PC-9 (cell line): ENCODE measurements at regions not wholly inside any gene's neighbourhood (a gene's known extent, or its start where the extent isn't known, plus 50 kb on each side); places are given as distances from the start of the nearest gene placed in this dataset.

Experiments used
- BruUV-seq: library from RNA; stranded (reverse); fragments of 400-500 nt; replicated peaks from 2 replicates; lab custom pipeline; 2021; lab: Mats Ljungman, UMichigan
- CTCF ChIA-PET: fragments of 300-600 bp; sonication (Branson Sonifier 250); formaldehyde crosslinking; loops from one replicate; lab custom pipeline; 2022; ENCODE audit warnings: antibody characterized with exemption; lab: Charles Lee
- POLR2A ChIA-PET: fragments of 300-600 bp; sonication (Branson Sonifier 250); formaldehyde crosslinking; loops from one replicate; lab custom pipeline; 2022; ENCODE audit warnings: antibody characterized with exemption; ENCODE audit not compliant: unreplicated experiment; lab: Charles Lee
- DNase-seq, 2 experiments: peaks; one replicate each; pipeline versions ENCODE4 v3.0.0 to v3.0.0-alpha.2; 2015 to 2022; ENCODE audit warnings: mixed read lengths in 1 of 2
- H2AFZ ChIP-seq: fragments of 200-600 bp; sonication (generic); 2 replicates; pipeline ENCODE4 v1.8.1; 2017; ENCODE audit warnings: antibody characterized with exemption
- H3F3A ChIP-seq: fragments of 200-600 bp; sonication (generic); 2 replicates; pipeline ENCODE4 v1.8.1; 2017; ENCODE audit warnings: antibody characterized with exemption, mild to moderate bottlenecking, low read depth; ENCODE audit not compliant: insufficient read depth
- H3K27ac ChIP-seq: fragments of 200-600 bp; sonication (generic); 2 replicates; pipeline ENCODE4 v1.6.1; 2016; ENCODE audit warnings: mixed run types
- H3K27me3 ChIP-seq: fragments of 200-600 bp; sonication (generic); 2 replicates; pipeline ENCODE4 v1.6.1; 2016; ENCODE audit warnings: low read depth, mixed run types; ENCODE audit not compliant: insufficient read depth
- H3K36me3 ChIP-seq: fragments of 200-600 bp; sonication (generic); 2 replicates; pipeline ENCODE4 v1.6.1; 2016; ENCODE audit warnings: low read depth, mixed run types
- H3K4me1 ChIP-seq: fragments of 200-600 bp; sonication (generic); replicated peaks from 2 replicates; pipeline ENCODE4 v1.6.1; 2016; ENCODE audit warnings: mixed run types; ENCODE audit not compliant: insufficient read depth
- H3K4me2 ChIP-seq: fragments of 200-600 bp; sonication (generic); 2 replicates; pipeline ENCODE4 v1.6.1; 2017; ENCODE audit warnings: mixed run types
- H3K4me3 ChIP-seq: fragments of 200-600 bp; sonication (generic); 2 replicates; pipeline ENCODE4 v1.6.1; 2016; ENCODE audit warnings: mixed run types
- H3K79me2 ChIP-seq: fragments of 200-600 bp; sonication (generic); 2 replicates; pipeline ENCODE4 v1.6.1; 2017; ENCODE audit warnings: low read depth, mixed run types
- H3K9me2 ChIP-seq: fragments of 200-600 bp; sonication (generic); 2 replicates; pipeline ENCODE4 v1.8.1; 2017; ENCODE audit warnings: mild to moderate bottlenecking; ENCODE audit not compliant: insufficient read depth
- H3K9me3 ChIP-seq: fragments of 200-600 bp; sonication (generic); 2 replicates; pipeline ENCODE4 v1.8.1; 2016; ENCODE audit warnings: low read depth; ENCODE audit not compliant: insufficient read depth
- H4K20me1 ChIP-seq: fragments of 200-600 bp; sonication (generic); 2 replicates; pipeline ENCODE4 v1.8.1; 2017; ENCODE audit not compliant: insufficient read depth
- EZH2 ChIP-seq: fragments of 200-600 bp; sonication (generic); IDR thresholded peaks from 2 replicates; pipeline ENCODE4 v1.8.0; 2017; ENCODE audit warnings: antibody characterized with exemption, low read depth
- intact Hi-C: fragments of 100-400 bp; cut with micrococcal nuclease; formaldehyde crosslinking; loops from one replicate; pipeline ENCODE4 v1.10.0; 2022; ENCODE audit not compliant: unreplicated experiment
- TF ChIP-seq, protein P1 (sequence below): fragments of 200-600 bp; sonication (generic); conservative IDR thresholded peaks from 2 replicates; pipeline ENCODE4 v1.6.1; 2017; ENCODE audit warnings: mixed run types, antibody characterized with exemption, mild to moderate bottlenecking, moderate library complexity

DNA sequence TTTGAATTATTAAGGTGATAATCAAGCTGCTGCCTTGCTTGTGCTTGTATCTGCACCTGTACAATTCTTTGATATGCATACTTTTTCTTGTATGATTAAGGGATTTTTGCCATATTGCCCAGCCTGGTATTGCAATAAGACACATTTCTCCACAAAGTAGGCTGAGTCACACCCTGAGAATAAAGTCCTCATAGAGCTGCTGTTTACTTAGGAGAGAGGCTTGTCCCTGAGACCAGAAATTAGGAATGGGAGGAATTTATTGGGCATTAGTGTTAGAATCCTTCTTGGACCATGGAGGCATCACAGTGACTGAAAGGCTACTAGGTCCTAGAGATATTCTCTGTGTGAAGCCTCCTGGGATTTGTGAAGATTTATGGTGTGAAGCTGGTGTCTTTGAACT is 506.8 kb upstream of the FBXO33 start:
- no peak for DNase-seq
- Histone ChIP-seq H3K27me3 (no peaks in the 10 kb centered on the region), H3K9me2 (no peaks in the 10 kb centered on the region; the same call in 1 of the 2 replicates), H4K20me1 (no peaks in the 10 kb centered on the region; the same call in 1 of the 2 replicates), H3K79me2 (no peaks in the 10 kb centered on the region), H2AFZ (no peak overlapping the region), H3K36me3 (no peaks in the 10 kb centered on the region), H3K9me3 (no peaks in the 10 kb centered on the region), H3F3A (no peaks in the 10 kb centered on the region), H3K4me2 (no peak overlapping the region), H3K4me3 (no peak overlapping the region), H3K4me1 (no peaks in the 10 kb centered on the region), H3K27ac (no peak overlapping the region)
- no TSS peak for BruUV-seq
- TF ChIP-seq, protein P1, sequence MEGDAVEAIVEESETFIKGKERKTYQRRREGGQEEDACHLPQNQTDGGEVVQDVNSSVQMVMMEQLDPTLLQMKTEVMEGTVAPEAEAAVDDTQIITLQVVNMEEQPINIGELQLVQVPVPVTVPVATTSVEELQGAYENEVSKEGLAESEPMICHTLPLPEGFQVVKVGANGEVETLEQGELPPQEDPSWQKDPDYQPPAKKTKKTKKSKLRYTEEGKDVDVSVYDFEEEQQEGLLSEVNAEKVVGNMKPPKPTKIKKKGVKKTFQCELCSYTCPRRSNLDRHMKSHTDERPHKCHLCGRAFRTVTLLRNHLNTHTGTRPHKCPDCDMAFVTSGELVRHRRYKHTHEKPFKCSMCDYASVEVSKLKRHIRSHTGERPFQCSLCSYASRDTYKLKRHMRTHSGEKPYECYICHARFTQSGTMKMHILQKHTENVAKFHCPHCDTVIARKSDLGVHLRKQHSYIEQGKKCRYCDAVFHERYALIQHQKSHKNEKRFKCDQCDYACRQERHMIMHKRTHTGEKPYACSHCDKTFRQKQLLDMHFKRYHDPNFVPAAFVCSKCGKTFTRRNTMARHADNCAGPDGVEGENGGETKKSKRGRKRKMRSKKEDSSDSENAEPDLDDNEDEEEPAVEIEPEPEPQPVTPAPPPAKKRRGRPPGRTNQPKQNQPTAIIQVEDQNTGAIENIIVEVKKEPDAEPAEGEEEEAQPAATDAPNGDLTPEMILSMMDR = no peak
- TF ChIP-seq EZH2 = no peak
- ChIA-PET POLR2A (no interaction called here), CTCF (no interaction called here)
- intact Hi-C loops = no loop called here

DNA sequence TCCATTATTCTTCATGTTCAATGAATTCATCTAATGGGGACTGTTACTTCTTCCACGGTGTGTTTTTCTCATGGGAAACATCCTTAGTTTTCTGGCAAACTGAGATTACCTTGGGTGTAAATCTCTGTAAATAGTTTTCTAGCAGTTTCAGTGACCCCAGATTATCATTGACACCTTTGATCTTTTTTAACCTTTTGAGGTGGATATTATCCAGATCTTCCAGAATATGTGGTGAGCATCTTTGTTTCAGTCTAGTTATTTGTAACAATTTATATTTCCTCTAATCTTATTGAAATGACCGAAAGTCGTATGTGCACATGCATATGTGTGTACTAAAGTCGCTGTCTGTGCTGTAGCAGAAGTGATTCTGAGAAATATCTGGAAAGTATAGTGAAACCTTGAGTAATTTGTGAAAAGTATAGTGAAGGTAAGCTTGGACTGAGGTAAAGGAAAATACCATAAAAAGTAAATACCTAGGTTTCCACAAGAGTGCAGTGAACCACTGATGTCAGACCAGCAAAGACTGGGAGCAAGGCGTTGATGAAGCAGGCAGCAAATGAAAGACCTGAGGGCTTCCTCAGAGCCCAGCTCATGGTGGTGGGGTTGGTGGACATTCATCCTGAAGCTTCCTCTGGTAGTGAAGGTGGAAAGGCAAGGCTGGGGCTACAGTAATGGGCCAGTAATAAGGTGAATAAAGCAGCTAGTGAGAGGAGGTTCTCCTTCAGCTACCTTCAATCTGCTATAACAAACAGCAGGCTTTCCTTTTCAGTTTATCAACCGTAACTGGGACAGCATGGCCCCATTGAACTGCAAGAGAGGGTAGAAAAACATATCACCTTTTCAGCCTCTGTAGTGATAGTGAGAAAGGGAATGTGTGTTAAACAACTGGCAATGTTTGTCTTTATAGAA is 480.2 kb upstream of the FBXO33 start:
- TF ChIP-seq, protein P1 = no peak
- no peak for TF ChIP-seq EZH2
- no peaks in the 10 kb centered on the region for H3K9me3 ChIP-seq
- no peak overlapping the region for H3K27ac ChIP-seq
- H4K20me1 ChIP-seq = no peaks in the 10 kb centered on the region
- no peaks in the 10 kb centered on the region for H3K9me2 ChIP-seq
- ChIA-PET CTCF (no interaction called here), POLR2A (no interaction called here)
- no peaks in the 10 kb centered on the region for H3K36me3 ChIP-seq
- no peak overlapping the region for H3K4me3 ChIP-seq
- intact Hi-C loops = no loop called here
- no peaks in the 10 kb centered on the region for H3K79me2 ChIP-seq
- H3K27me3 ChIP-seq = no peaks in the 10 kb centered on the region
- H3K4me1 ChIP-seq = no peaks in the 10 kb centered on the region
- DNase-seq = no peak
- no peak overlapping the region for H2AFZ ChIP-seq
- no peak overlapping the region for H3K4me2 ChIP-seq
- H3F3A ChIP-seq = no peaks in the 10 kb centered on the region
- BruUV-seq = no TSS peak

DNA sequence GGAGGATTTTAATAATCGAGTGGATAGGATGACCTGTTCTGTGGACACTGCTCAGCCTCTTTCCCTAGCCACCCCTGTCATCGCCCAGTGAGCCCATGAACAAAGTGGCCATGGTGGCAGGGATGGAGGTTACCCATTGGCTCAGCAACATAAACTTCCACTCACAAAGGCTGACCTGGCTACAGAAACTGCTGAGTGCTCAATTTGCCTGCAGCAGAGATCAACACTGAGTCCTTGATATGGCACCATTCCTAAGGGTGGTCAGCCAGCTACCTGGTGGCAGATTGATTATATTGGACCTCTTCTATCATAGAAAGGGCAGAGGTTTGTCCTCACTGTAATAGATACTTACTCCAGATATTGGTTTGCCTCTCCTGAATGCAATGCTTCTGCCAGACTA is 465.4 kb upstream of the FBXO33 start:
- DNase-seq = no peak
- no peaks in the 10 kb centered on the region for H3K36me3 ChIP-seq
- BruUV-seq = no TSS peak
- CTCF ChIA-PET = no interaction called here
- intact Hi-C loops = no loop called here
- POLR2A ChIA-PET = no interaction called here
- no peak overlapping the region for H3K4me3 ChIP-seq
- H3K4me1 ChIP-seq = no peaks in the 10 kb centered on the region
- no peak overlapping the region for H2AFZ ChIP-seq
- no peaks in the 10 kb centered on the region for H3K79me2 ChIP-seq
- no peaks in the 10 kb centered on the region for H3K9me2 ChIP-seq
- no peaks in the 10 kb centered on the region for H4K20me1 ChIP-seq
- H3K27ac ChIP-seq = no peak overlapping the region
- H3K4me2 ChIP-seq = no peak overlapping the region
- H3F3A ChIP-seq = no peaks in the 10 kb centered on the region
- no peaks in the 10 kb centered on the region for H3K27me3 ChIP-seq
- no peak for TF ChIP-seq EZH2
- TF ChIP-seq, protein P1 = no peak
- H3K9me3 ChIP-seq = no peaks in the 10 kb centered on the region
